Stimulated activated naive B cell treated with anti-CD40 and anti-IgM and Interleukin-4, amounts not matched to agents 10 μg/mL and 1 μg/mL and 100 μg/mL, for 72 hours (primary cell): ENCODE measurements at regions not wholly inside any gene's neighbourhood (a gene's known extent, or its start where the extent isn't known, plus 50 kb on each side); places are given as distances from the start of the nearest gene placed in this dataset.
A peak's percentile ranks its signal among the peaks of the same experiment; 100 is the strongest.
"Not testable (repeated sequence)": the region's sequence is repeated elsewhere in the genome, so short reads cannot be mapped to it uniquely, and the experiment has no call there.

Source experiments
- ATAC-seq, 2 donors: fragments of 150-1000 bp; cut with Tn5 transposase; replicated peaks; 2 replicates each; pipeline ENCODE4 v1.10.0; 2021; ENCODE audit warnings: moderate library complexity in 1 of 2
- DNase-seq: peaks from one replicate; pipeline ENCODE4 v3.0.0; 2021
- H3K27ac Mint-ChIP-seq: one replicate; pipeline ENCODE4 v1.8.0; 2022; ENCODE audit warnings: mild to moderate bottlenecking, mixed read lengths
- H3K27me3 Mint-ChIP-seq, 2 donors: one replicate each; pipeline ENCODE4 v1.8.0; 2022; ENCODE audit warnings: mixed read lengths in 2 of 2
- H3K36me3 Mint-ChIP-seq, 2 donors: one replicate each; pipeline ENCODE4 v1.8.0; 2022; ENCODE audit warnings: mixed read lengths in 2 of 2, mild to moderate bottlenecking in 1 of 2
- H3K4me1 Mint-ChIP-seq, 2 donors: one replicate each; pipeline ENCODE4 v1.8.0; 2022; ENCODE audit warnings: mixed read lengths in 2 of 2, mild to moderate bottlenecking in 1 of 2
- H3K4me3 Mint-ChIP-seq, 2 donors: one replicate each; pipeline ENCODE4 v1.8.0; 2022; ENCODE audit warnings: mild to moderate bottlenecking in 2 of 2, mixed read lengths in 2 of 2, moderate library complexity in 1 of 2
- H3K9me3 Mint-ChIP-seq, 2 donors: one replicate each; pipeline ENCODE4 v1.8.0; 2022; ENCODE audit warnings: mixed read lengths in 2 of 2, mild to moderate bottlenecking in 1 of 2

DNA sequence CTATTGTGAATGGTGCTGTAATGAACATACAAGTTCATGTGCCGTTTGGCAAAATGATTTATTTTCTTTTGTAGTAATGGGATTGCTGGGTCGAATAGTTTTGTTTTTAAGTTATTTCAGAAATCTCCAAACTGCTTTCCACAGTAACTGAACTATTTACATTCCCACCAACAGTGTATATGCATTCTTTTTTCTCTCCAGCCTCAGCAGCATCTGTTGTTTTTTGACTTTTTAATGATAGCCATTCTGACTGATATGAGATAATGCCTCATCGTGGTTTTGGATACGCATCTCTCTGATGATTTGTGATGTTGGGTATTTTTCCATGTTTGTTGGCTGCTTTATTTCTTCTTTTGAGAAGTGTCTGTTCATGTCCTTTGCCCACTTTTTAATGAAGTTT lies 246.3 kb upstream of the ADGRL3 start:
- Mint-ChIP-seq H3K27me3 (no peaks in the 10 kb centered on the region), H3K4me1 (no peaks in the 10 kb centered on the region), H3K9me3 (peaks cover 2 to 3% of the 10 kb centered on the region in 2 donors), H3K36me3 (no peaks in the 10 kb centered on the region), H3K4me3 (no peak overlapping the region), H3K27ac (no peak overlapping the region)
- DNase-seq (no peak), ATAC-seq (no peak)

DNA sequence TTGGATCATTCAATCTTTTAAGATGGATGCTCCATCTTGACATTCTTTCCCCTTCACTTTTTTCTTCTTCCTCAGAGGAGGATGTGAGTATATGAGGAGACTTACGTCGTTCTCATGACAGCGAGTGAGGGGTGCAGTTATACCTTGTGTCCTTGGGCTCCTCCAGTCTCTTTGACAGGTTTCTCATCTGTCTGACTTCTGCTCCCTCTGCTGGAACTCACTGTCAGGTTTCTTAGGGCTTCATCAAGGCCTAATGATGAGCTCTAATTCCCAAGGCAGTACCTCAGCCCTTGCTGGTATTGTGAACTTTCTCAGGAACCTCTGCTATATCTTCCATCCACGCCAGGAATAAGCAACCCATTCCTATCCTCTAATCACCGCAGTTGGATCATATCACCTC lies 237.8 kb upstream of the ADGRL3 start:
- H3K27ac Mint-ChIP-seq = no peak overlapping the region
- ATAC-seq (peak in 1 of 2 donors; percentile 33), DNase-seq (no peak)
- H3K9me3 Mint-ChIP-seq = peaks cover 2 to 10% of the 10 kb centered on the region in 2 donors
- H3K4me1 Mint-ChIP-seq = no peaks in the 10 kb centered on the region
- no peak overlapping the region for H3K4me3 Mint-ChIP-seq
- H3K36me3 Mint-ChIP-seq = no peaks in the 10 kb centered on the region
- H3K27me3 Mint-ChIP-seq = no peaks in the 10 kb centered on the region

GRCh38 chr4:60981534-60981933 lies 218.6 kb upstream of the ADGRL3 start:
- ATAC-seq (no peak), DNase-seq (no peak)
- Mint-ChIP-seq H3K27me3 (no peaks in the 10 kb centered on the region), H3K4me3 (no peak overlapping the region), H3K9me3 (peaks cover 7 to 8% of the 10 kb centered on the region in 2 donors), H3K27ac (no peak overlapping the region), H3K4me1 (no peaks in the 10 kb centered on the region), H3K36me3 (no peaks in the 10 kb centered on the region)

DNA sequence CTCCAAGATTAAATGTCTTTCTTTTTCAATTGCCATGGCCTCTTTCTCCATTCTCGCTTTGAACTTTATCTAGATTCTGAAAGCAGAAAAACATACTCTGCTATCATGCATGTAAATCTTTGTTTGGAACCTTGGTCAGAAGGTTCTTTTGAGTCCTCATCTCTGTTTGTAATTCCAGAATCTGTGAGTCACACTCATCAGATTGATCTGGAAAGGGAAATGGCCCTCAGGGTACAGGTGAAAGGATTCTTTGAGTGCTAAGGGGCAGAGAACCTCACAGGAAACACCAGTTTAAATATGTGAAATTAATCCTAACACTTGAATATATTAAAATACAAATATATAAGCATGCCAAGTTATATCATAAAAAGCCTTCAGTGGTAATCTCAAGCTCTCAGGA lies 211.0 kb upstream of the ADGRL3 start:
- ATAC-seq = no peak
- H3K27me3 Mint-ChIP-seq = no peaks in the 10 kb centered on the region
- no peak overlapping the region for H3K4me3 Mint-ChIP-seq
- H3K27ac Mint-ChIP-seq = no peak overlapping the region
- peaks cover 7 to 11% of the 10 kb centered on the region in 2 donors for H3K9me3 Mint-ChIP-seq
- no peak for DNase-seq
- H3K36me3 Mint-ChIP-seq = no peaks in the 10 kb centered on the region
- no peaks in the 10 kb centered on the region for H3K4me1 Mint-ChIP-seq

DNA sequence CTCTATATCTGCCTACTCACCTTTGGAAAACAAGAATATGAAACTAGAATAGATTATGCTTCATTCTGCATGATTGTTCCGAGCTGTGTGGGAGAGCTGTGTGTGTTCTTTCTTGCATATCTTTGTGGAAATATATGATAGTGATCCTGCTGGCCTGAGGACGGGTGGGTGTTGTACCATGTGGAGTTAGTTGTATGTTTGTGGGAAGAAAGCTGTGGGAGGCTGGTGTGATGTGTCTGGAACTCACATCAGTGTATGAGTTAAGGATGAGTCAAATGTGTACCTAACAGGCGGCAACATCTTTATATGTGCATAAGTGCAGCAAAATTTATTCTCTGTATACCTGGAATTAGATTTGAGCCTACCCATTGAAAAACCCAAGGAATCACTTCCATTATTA lies 208.1 kb upstream of the ADGRL3 start:
- DNase-seq = no peak
- no peak overlapping the region for H3K27ac Mint-ChIP-seq
- no peaks in the 10 kb centered on the region for H3K36me3 Mint-ChIP-seq
- no peak overlapping the region for H3K4me3 Mint-ChIP-seq
- H3K4me1 Mint-ChIP-seq = no peaks in the 10 kb centered on the region
- peaks cover 4 to 5% of the 10 kb centered on the region in 2 donors for H3K9me3 Mint-ChIP-seq
- no peaks in the 10 kb centered on the region for H3K27me3 Mint-ChIP-seq
- ATAC-seq = no peak

DNA sequence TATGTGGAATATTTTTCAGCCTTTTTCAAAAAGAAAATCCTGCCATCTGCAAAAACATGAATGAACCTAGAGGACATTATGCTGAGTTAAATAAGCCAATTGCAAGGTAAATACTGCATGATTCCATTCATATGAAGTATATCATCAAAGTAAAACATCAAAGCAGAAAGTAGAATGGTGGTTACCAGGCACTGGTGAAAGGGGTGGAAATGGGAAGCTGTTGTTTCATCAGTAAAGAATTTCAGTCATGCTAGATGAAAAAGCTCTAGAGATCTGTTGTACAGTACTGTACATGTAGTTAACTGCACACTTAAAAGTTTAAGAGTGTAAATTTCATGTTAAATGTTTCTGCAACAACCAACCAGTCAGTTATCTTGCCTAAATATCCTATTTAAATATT lies 196.8 kb upstream of the ADGRL3 start:
- no peak for ATAC-seq
- Mint-ChIP-seq H3K4me3 (no peak overlapping the region), H3K4me1 (no peaks in the 10 kb centered on the region), H3K27ac (no peak overlapping the region), H3K9me3 (peaks cover 15 to 16% of the 10 kb centered on the region in 2 donors), H3K36me3 (no peaks in the 10 kb centered on the region), H3K27me3 (no peaks in the 10 kb centered on the region)
- no peak for DNase-seq

DNA sequence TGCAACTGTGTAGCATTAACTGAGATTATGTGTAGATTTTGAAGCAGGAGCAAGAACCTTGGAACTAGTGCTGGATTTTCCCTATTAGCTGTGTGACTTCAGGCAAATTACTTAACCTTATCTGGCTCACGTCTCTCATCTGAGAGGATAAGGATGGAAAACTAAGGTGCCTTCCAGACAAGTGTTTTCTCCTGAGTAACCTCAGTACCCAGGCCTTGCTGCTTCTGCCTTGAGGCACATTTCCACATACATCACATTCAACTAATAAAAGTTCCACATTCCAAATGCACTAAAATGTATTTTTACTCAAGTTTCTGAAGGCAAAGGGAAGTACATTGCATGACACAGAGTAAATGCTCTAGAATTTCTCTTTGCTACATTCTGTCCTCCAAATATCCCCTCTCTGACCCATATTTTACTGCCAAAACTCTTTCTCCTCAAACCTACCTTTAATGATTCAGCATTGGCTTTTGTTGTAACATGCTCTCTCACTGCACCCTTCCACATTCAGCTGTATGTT lies 195.4 kb upstream of the ADGRL3 start:
- Mint-ChIP-seq H3K9me3 (peaks cover 14 to 15% of the 10 kb centered on the region in 2 donors), H3K4me1 (no peaks in the 10 kb centered on the region), H3K36me3 (no peaks in the 10 kb centered on the region), H3K4me3 (no peak overlapping the region), H3K27me3 (no peaks in the 10 kb centered on the region), H3K27ac (no peak overlapping the region)
- no peak for ATAC-seq
- DNase-seq = no peak

DNA sequence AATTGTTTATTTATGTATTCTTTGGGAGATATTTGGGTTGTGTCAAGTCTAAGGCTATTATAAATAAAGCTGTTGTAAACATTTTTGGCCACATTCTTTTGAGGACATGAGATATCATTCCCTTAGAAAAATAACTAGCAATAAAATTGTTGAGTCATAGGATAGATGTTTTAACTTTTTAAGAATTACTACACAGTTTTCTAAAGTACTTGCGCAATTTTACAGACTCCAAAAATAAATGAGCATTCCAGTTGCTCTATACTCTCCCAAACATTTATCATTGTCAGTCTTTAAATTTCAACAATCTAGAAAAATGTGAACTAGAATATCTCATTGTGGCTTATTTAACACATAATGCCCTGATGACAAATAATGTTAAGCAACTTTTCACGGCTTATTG lies 189.1 kb upstream of the ADGRL3 start:
- no peaks in the 10 kb centered on the region for H3K4me1 Mint-ChIP-seq
- no peak overlapping the region for H3K27ac Mint-ChIP-seq
- H3K4me3 Mint-ChIP-seq = no peak overlapping the region
- ATAC-seq (no peak), DNase-seq (no peak)
- no peaks in the 10 kb centered on the region for H3K27me3 Mint-ChIP-seq
- peaks cover 16 to 17% of the 10 kb centered on the region in 2 donors for H3K9me3 Mint-ChIP-seq
- H3K36me3 Mint-ChIP-seq = no peaks in the 10 kb centered on the region

GRCh38 chr4:61011936-61012335 lies 188.2 kb upstream of the ADGRL3 start:
- H3K4me1 Mint-ChIP-seq, DNase-seq, ATAC-seq, H3K36me3 Mint-ChIP-seq, H3K4me3 Mint-ChIP-seq, H3K27ac Mint-ChIP-seq, H3K27me3 Mint-ChIP-seq: not testable (repeated sequence)
- H3K9me3 Mint-ChIP-seq = peaks cover 17 to 18% of the 10 kb centered on the region in 2 donors

DNA sequence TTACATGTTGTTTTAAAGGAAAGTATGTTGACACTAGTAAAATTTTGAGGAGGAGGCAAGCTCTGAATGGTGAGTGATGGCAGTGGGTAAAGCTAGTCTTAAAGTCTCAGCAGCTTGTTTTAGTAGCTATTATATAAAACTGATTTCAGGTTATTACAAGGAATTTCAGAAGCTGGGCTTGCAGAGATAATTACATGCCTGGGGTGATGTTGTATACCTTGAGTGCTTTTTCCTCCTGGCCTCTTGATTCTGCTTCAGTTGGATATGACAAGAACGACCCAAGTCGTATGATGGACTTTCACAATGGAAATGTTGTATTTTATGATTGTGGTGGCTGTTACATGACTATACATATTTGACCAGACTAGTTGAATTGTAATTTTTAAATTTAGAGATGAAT lies 175.5 kb upstream of the ADGRL3 start:
- H3K36me3 Mint-ChIP-seq = no peaks in the 10 kb centered on the region
- H3K9me3 Mint-ChIP-seq = peaks cover 10 to 14% of the 10 kb centered on the region in 2 donors
- H3K4me3 Mint-ChIP-seq = no peak overlapping the region
- H3K27me3 Mint-ChIP-seq = no peaks in the 10 kb centered on the region
- no peaks in the 10 kb centered on the region for H3K4me1 Mint-ChIP-seq
- DNase-seq = no peak
- no peak overlapping the region for H3K27ac Mint-ChIP-seq
- ATAC-seq = no peak

GRCh38 chr4:61027939-61028338 lies 172.2 kb upstream of the ADGRL3 start:
- DNase-seq (no peak), ATAC-seq (no peak)
- no peak overlapping the region for H3K4me3 Mint-ChIP-seq
- no peak overlapping the region for H3K27ac Mint-ChIP-seq
- no peaks in the 10 kb centered on the region for H3K27me3 Mint-ChIP-seq
- no peaks in the 10 kb centered on the region for H3K36me3 Mint-ChIP-seq
- H3K4me1 Mint-ChIP-seq = no peaks in the 10 kb centered on the region
- peaks cover 3 to 11% of the 10 kb centered on the region in 2 donors for H3K9me3 Mint-ChIP-seq

GRCh38 chr4:61036071-61036684 lies 163.9 kb upstream of the ADGRL3 start:
- Mint-ChIP-seq H3K9me3 (peaks cover 3 to 4% of the 10 kb centered on the region in 2 donors), H3K27ac (no peak overlapping the region)
- no peak for ATAC-seq

GRCh38 chr4:61041527-61041926 lies 158.6 kb upstream of the ADGRL3 start:
- H3K27me3 Mint-ChIP-seq = no peaks in the 10 kb centered on the region
- DNase-seq (no peak), ATAC-seq (peak in 1 of 2 donors; percentile 36)
- no peak overlapping the region for H3K4me3 Mint-ChIP-seq
- no peaks in the 10 kb centered on the region for H3K36me3 Mint-ChIP-seq
- no peak overlapping the region for H3K27ac Mint-ChIP-seq
- H3K4me1 Mint-ChIP-seq = no peaks in the 10 kb centered on the region
- H3K9me3 Mint-ChIP-seq = peaks cover 3 to 9% of the 10 kb centered on the region in 2 donors

More at GRCh38 chr4:61036071-61036684, 163.9 kb upstream of the ADGRL3 start:
- no peak for DNase-seq
- Mint-ChIP-seq H3K4me3 (no peak overlapping the region), H3K27me3 (no peaks in the 10 kb centered on the region), H3K36me3 (no peaks in the 10 kb centered on the region), H3K4me1 (no peaks in the 10 kb centered on the region)

DNA sequence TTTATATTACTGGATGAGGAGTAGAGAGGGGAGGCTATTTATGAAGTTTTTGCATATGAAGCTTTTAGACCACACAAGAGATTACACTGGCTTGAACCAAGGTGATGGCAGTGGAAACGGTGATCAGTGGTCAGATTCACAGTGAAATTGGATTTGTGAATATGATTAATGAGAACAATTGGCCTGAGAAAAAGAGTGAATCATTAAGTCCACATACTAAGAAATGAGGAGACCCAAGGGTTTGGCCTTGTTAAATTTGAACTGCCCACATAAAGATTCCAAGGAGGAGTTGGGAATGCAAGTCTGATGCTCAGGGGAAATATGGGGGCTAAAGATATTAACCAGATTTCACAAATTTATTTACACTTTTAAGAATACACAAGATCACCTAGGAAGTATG lies 155.3 kb upstream of the ADGRL3 start:
- H3K4me3 Mint-ChIP-seq = no peak overlapping the region
- no peaks in the 10 kb centered on the region for H3K27me3 Mint-ChIP-seq
- no peak overlapping the region for H3K27ac Mint-ChIP-seq

GRCh38 chr4:61049018-61049417 lies 151.1 kb upstream of the ADGRL3 start:
- ATAC-seq (no peak), DNase-seq (no peak)
- Mint-ChIP-seq H3K4me3 (no peak overlapping the region), H3K9me3 (peaks cover 3 to 6% of the 10 kb centered on the region in 2 donors), H3K27me3 (no peaks in the 10 kb centered on the region), H3K36me3 (no peaks in the 10 kb centered on the region), H3K4me1 (no peaks in the 10 kb centered on the region), H3K27ac (no peak overlapping the region)

More for the DNA sequence above, 155.3 kb upstream of the ADGRL3 start:
- H3K4me1 Mint-ChIP-seq = no peaks in the 10 kb centered on the region
- DNase-seq = no peak
- H3K36me3 Mint-ChIP-seq = no peaks in the 10 kb centered on the region
- no peak for ATAC-seq
- peaks cover 5 to 9% of the 10 kb centered on the region in 2 donors for H3K9me3 Mint-ChIP-seq
